ENCODE measurements at regions not wholly inside any gene's neighbourhood (a gene's known extent, or its start where the extent isn't known, plus 50 kb on each side); places are given as distances from the start of the nearest gene placed in this dataset.

GRCh38 chr2:114082731-114083433 is 193.0 kb downstream of the ACTR3 start:
- no peaks in the 10 kb centered on the region for H3K4me1 ChIP-seq (ENCODE audit: control insufficient read depth in 2 of 2, insufficient read depth in 2 of 2, low read length in 2 of 2)
- Mint-ChIP-seq H3K4me1 (no peaks in the 10 kb centered on the region), H3K36me3 (peaks cover 0 to 4% (median 0%) of the 10 kb centered on the region in 5 donors), H3K4me3 (no peak overlapping the region), H3K27ac (no peak overlapping the region), H3K9me3 (peaks cover 0 to 6% (median 3%) of the 10 kb centered on the region in 11 donors), H3K27me3 (peaks cover 2 to 43% (median 28%) of the 10 kb centered on the region in 5 donors)
- no peak for ATAC-seq
- intact Hi-C loops (cut with micrococcal nuclease): no loop called here
- no peaks in the 10 kb centered on the region for H3K27me3 ChIP-seq (ENCODE audit: control insufficient read depth in 2 of 2, insufficient read depth in 2 of 2, low read length in 2 of 2)
- H3K36me3 ChIP-seq (ENCODE audit: control insufficient read depth in 2 of 3, insufficient read depth in 3 of 3, low read length in 3 of 3): no peaks in the 10 kb centered on the region
- CTCF ChIA-PET: no interaction called here
- no peak for DNase-seq
- POLR2A ChIA-PET: no interaction called here
- H3K4me3 ChIP-seq (ENCODE audit: low read length): no peak overlapping the region
- H3K9me3 ChIP-seq (ENCODE audit: control insufficient read depth in 2 of 3, low read length in 3 of 3): no peaks in the 10 kb centered on the region
- H3K27ac ChIP-seq (ENCODE audit: low read depth, low read length): no peak overlapping the region

- ChIA-PET POLR2A (no interaction called here), CTCF (no interaction called here)
- ATAC-seq: no peak
These were observed 194.0 kb downstream of the ACTR3 start for GRCh38 chr2:114083717-114084387.

GRCh38 chr2:114085238-114085637 is 195.3 kb downstream of the ACTR3 start:
- H3K4me1 Mint-ChIP-seq: no peaks in the 10 kb centered on the region
- peaks cover 0 to 6% (median 3%) of the 10 kb centered on the region in 11 donors for H3K9me3 Mint-ChIP-seq
- intact Hi-C loops (cut with micrococcal nuclease): no loop called here
- no peaks in the 10 kb centered on the region for H3K36me3 ChIP-seq (ENCODE audit: control insufficient read depth in 2 of 3, insufficient read depth in 3 of 3, low read length in 3 of 3)
- H3K4me3 ChIP-seq (ENCODE audit: low read length): no peak overlapping the region
- DNase-seq (no peak), ATAC-seq (no peak)
- no peak overlapping the region for H3K27ac ChIP-seq (ENCODE audit: low read depth, low read length)
- no peak overlapping the region for H3K27ac Mint-ChIP-seq
- H3K4me1 ChIP-seq (ENCODE audit: control insufficient read depth in 2 of 2, insufficient read depth in 2 of 2, low read length in 2 of 2): no peaks in the 10 kb centered on the region
- POLR2A ChIA-PET: no interaction called here
- H3K27me3 ChIP-seq (ENCODE audit: control insufficient read depth in 2 of 2, insufficient read depth in 2 of 2, low read length in 2 of 2): no peaks in the 10 kb centered on the region
- no peaks in the 10 kb centered on the region for H3K9me3 ChIP-seq (ENCODE audit: control insufficient read depth in 2 of 3, low read length in 3 of 3)
- peaks cover 0 to 37% (median 22%) of the 10 kb centered on the region in 5 donors for H3K27me3 Mint-ChIP-seq
- H3K36me3 Mint-ChIP-seq: peaks cover 0 to 4% (median 0%) of the 10 kb centered on the region in 5 donors
- CTCF ChIA-PET: no interaction called here
- no peak overlapping the region for H3K4me3 Mint-ChIP-seq

More at GRCh38 chr2:114083717-114084387, 194.0 kb downstream of the ACTR3 start:
- H3K36me3 ChIP-seq (ENCODE audit: control insufficient read depth in 2 of 3, insufficient read depth in 3 of 3, low read length in 3 of 3): no peaks in the 10 kb centered on the region
- no peak overlapping the region for H3K27ac ChIP-seq (ENCODE audit: low read depth, low read length)
- no peak for DNase-seq
- Mint-ChIP-seq H3K27me3 (peaks cover 0 to 37% (median 22%) of the 10 kb centered on the region in 5 donors), H3K9me3 (peaks cover 0 to 6% (median 3%) of the 10 kb centered on the region in 11 donors), H3K4me3 (no peak overlapping the region), H3K4me1 (no peaks in the 10 kb centered on the region), H3K36me3 (peaks cover 0 to 4% (median 0%) of the 10 kb centered on the region in 5 donors), H3K27ac (no peak overlapping the region)
- intact Hi-C loops (cut with micrococcal nuclease): no loop called here
- H3K27me3 ChIP-seq (ENCODE audit: control insufficient read depth in 2 of 2, insufficient read depth in 2 of 2, low read length in 2 of 2): no peaks in the 10 kb centered on the region
- H3K9me3 ChIP-seq (ENCODE audit: control insufficient read depth in 2 of 3, low read length in 3 of 3): no peaks in the 10 kb centered on the region
- no peaks in the 10 kb centered on the region for H3K4me1 ChIP-seq (ENCODE audit: control insufficient read depth in 2 of 2, insufficient read depth in 2 of 2, low read length in 2 of 2)
- no peak overlapping the region for H3K4me3 ChIP-seq (ENCODE audit: low read length)

GRCh38 chr2:114085992-114086391 is 196.1 kb downstream of the ACTR3 start:
- Histone ChIP-seq H3K27me3 (ENCODE audit: control insufficient read depth in 2 of 2, insufficient read depth in 2 of 2, low read length in 2 of 2) (no peaks in the 10 kb centered on the region), H3K27ac (ENCODE audit: low read depth, low read length) (no peak overlapping the region), H3K4me1 (ENCODE audit: control insufficient read depth in 2 of 2, insufficient read depth in 2 of 2, low read length in 2 of 2) (no peaks in the 10 kb centered on the region), H3K36me3 (ENCODE audit: control insufficient read depth in 2 of 3, insufficient read depth in 3 of 3, low read length in 3 of 3) (no peaks in the 10 kb centered on the region), H3K4me3 (ENCODE audit: low read length) (no peak overlapping the region), H3K9me3 (ENCODE audit: control insufficient read depth in 2 of 3, low read length in 3 of 3) (no peaks in the 10 kb centered on the region)
- intact Hi-C loops (cut with micrococcal nuclease): no loop called here
- peaks cover 0 to 4% (median 0%) of the 10 kb centered on the region in 5 donors for H3K36me3 Mint-ChIP-seq
- CTCF ChIA-PET: no interaction called here
- H3K27ac Mint-ChIP-seq: no peak overlapping the region
- POLR2A ChIA-PET: no interaction called here
- H3K9me3 Mint-ChIP-seq: peaks cover 0 to 4% (median 3%) of the 10 kb centered on the region in 11 donors
- H3K27me3 Mint-ChIP-seq: peaks cover 0 to 32% (median 22%) of the 10 kb centered on the region in 5 donors
- no peak for ATAC-seq
- no peak for DNase-seq
- H3K4me3 Mint-ChIP-seq: no peak overlapping the region
- H3K4me1 Mint-ChIP-seq: no peaks in the 10 kb centered on the region

- peaks cover 0 to 7% (median under 1%) of the 10 kb centered on the region in 11 donors for H3K9me3 Mint-ChIP-seq
- H3K4me1 Mint-ChIP-seq: no peaks in the 10 kb centered on the region
- no peak overlapping the region for H3K27ac Mint-ChIP-seq
- no peak overlapping the region for H3K4me3 Mint-ChIP-seq
- DNase-seq: no peak
- intact Hi-C loops (cut with micrococcal nuclease): no loop called here
- H3K9me3 ChIP-seq (ENCODE audit: control insufficient read depth in 2 of 3, low read length in 3 of 3): no peaks in the 10 kb centered on the region
- ChIA-PET CTCF (interaction anchor here (0.5 kb wide), 1 partner anchor 825 kb away, joined by 3 read pairs; no protein-coding TSS in a partner anchor), POLR2A (no interaction called here)
- H3K27ac ChIP-seq (ENCODE audit: low read depth, low read length): no peak overlapping the region
- H3K36me3 Mint-ChIP-seq: no peaks in the 10 kb centered on the region
- H3K27me3 Mint-ChIP-seq: peaks cover 0 to 17% (median 0%) of the 10 kb centered on the region in 5 donors
- no peak overlapping the region for H3K4me3 ChIP-seq (ENCODE audit: low read length)
- no peaks in the 10 kb centered on the region for H3K27me3 ChIP-seq (ENCODE audit: control insufficient read depth in 2 of 2, insufficient read depth in 2 of 2, low read length in 2 of 2)
- no peaks in the 10 kb centered on the region for H3K36me3 ChIP-seq (ENCODE audit: control insufficient read depth in 2 of 3, insufficient read depth in 3 of 3, low read length in 3 of 3)
- no peaks in the 10 kb centered on the region for H3K4me1 ChIP-seq (ENCODE audit: control insufficient read depth in 2 of 2, insufficient read depth in 2 of 2, low read length in 2 of 2)
- ATAC-seq: no peak
These were observed 199.9 kb downstream of the ACTR3 start for GRCh38 chr2:114089636-114090319.

- Mint-ChIP-seq H3K27ac (no peak overlapping the region), H3K4me3 (no peak overlapping the region), H3K4me1 (no peaks in the 10 kb centered on the region), H3K9me3 (peaks cover 0 to 19% (median 8%) of the 10 kb centered on the region in 11 donors), H3K36me3 (no peaks in the 10 kb centered on the region), H3K27me3 (peaks cover 0 to 17% (median 6%) of the 10 kb centered on the region in 5 donors)
- H3K9me3 ChIP-seq (ENCODE audit: control insufficient read depth in 2 of 3, low read length in 3 of 3): peaks cover 0 to 8% (median 0%) of the 10 kb centered on the region in 3 experiments
- H3K4me1 ChIP-seq (ENCODE audit: control insufficient read depth in 2 of 2, insufficient read depth in 2 of 2, low read length in 2 of 2): no peaks in the 10 kb centered on the region
- no peaks in the 10 kb centered on the region for H3K27me3 ChIP-seq (ENCODE audit: control insufficient read depth in 2 of 2, insufficient read depth in 2 of 2, low read length in 2 of 2)
- intact Hi-C loops (cut with micrococcal nuclease): no loop called here
- no peak overlapping the region for H3K4me3 ChIP-seq (ENCODE audit: low read length)
- H3K27ac ChIP-seq (ENCODE audit: low read depth, low read length): no peak overlapping the region
- POLR2A ChIA-PET: no interaction called here
- no peak for DNase-seq
- no peak for ATAC-seq
- CTCF ChIA-PET: no interaction called here
- H3K36me3 ChIP-seq (ENCODE audit: control insufficient read depth in 2 of 3, insufficient read depth in 3 of 3, low read length in 3 of 3): no peaks in the 10 kb centered on the region
These were observed 201.1 kb downstream of the ACTR3 start for GRCh38 chr2:114091010-114091409.
